ENCODE measurements at regions not wholly inside any gene's neighbourhood (a gene's known extent, or its start where the extent isn't known, plus 50 kb on each side); places are given as distances from the start of the nearest gene placed in this dataset.

- TF ChIP-seq CTCF (conservative IDR thresholded peaks at IDR 0.05 in 1 of 2, IDR thresholded peaks at IDR 0.05 in 1 of 2; ENCODE audit: extremely low read depth in 1 of 2, insufficient read depth in 1 of 2, low read depth in 1 of 2, low read length in 2 of 2) (no peak), EZH2 (IDR thresholded peaks at IDR 0.05; ENCODE audit: borderline replicate concordance, low read length) (no peak)
Measured at GRCh38 chr9:1880038-1880565, 135.0 kb upstream of the SMARCA2 start.

Data from mammary epithelial cell (primary cell).